Large intestine (tissue), 3 donors: ENCODE measurements at regions not wholly inside any gene's neighbourhood (a gene's known extent, or its start where the extent isn't known, plus 50 kb on each side); places are given as distances from the start of the nearest gene placed in this dataset.

ENCODE experiments used
- DNase-seq, 2 donors: peaks; one replicate each; pipeline versions ENCODE4 v3.0.0 to v3.0.0-alpha.2; 2013
- H3K27ac ChIP-seq: one replicate; pipeline ENCODE4 v1.5.1; 2013; ENCODE audit warnings: low read length
- H3K27me3 ChIP-seq: 2 replicates; pipeline ENCODE4 v1.6.1; 2013; ENCODE audit warnings: low read length; ENCODE audit not compliant: control insufficient read depth, insufficient read depth
- H3K36me3 ChIP-seq: 2 replicates; pipeline ENCODE4 v1.6.1; 2013; ENCODE audit warnings: low read length; ENCODE audit not compliant: control insufficient read depth, insufficient read depth
- H3K4me1 ChIP-seq: one replicate; pipeline ENCODE4 v1.6.1; 2013; ENCODE audit warnings: low read length; ENCODE audit not compliant: control insufficient read depth, insufficient read depth
- H3K4me3 ChIP-seq: one replicate; pipeline ENCODE4 v1.5.1; 2013; ENCODE audit warnings: low read length
- H3K9me3 ChIP-seq: one replicate; pipeline ENCODE4 v1.6.1; 2013; ENCODE audit warnings: mild to moderate bottlenecking, low read depth, low read length, moderate library complexity; ENCODE audit not compliant: control insufficient read depth
- WGBS: methylation state at CpG from one replicate; pipeline ENCODE4 v1.1.5; 2013; ENCODE audit warnings: low lambda C conversion rate; ENCODE audit not compliant: insufficient coverage; 5-methylcytosine and 5-hydroxymethylcytosine counted together

GRCh38 chr19:30712431-30713337 lies 340.5 kb downstream of the ZNF536 start:
- peaks cover 3% of the 10 kb centered on the region for H3K27me3 ChIP-seq
- no peak for DNase-seq
- no peaks in the 10 kb centered on the region for H3K36me3 ChIP-seq
- 62% methylated on average over 4 of the region's 7 CpGs for WGBS
- no peak overlapping the region for H3K4me3 ChIP-seq
- H3K4me1 ChIP-seq: no peaks in the 10 kb centered on the region
- no peaks in the 10 kb centered on the region for H3K9me3 ChIP-seq
- H3K27ac ChIP-seq: no peak overlapping the region

DNA sequence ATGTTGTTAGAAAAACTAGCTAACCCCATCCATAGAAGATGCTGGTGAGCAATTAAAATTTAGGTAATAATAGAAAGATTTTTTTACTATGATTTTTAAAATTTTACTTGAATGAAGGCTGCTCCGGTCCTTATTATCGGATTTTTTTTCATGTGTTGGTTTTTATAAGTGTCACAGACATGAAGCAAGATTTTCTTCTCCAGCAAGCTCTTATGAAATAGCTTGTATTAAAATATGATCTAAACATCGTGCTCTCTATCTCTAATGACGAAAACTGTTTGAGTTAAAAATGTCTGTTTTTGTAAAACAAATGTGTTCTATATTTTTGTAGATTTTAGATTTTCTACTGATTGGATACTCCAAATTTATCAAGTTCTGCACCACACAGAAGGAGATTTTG lies 339.6 kb downstream of the ZNF536 start:
- no peak overlapping the region for H3K4me3 ChIP-seq
- peaks cover 3% of the 10 kb centered on the region for H3K27me3 ChIP-seq
- no CpG with 5 or more reads among the region's 4 CpGs for WGBS

GRCh38 chr19:30711296-30711695 lies 339.1 kb downstream of the ZNF536 start:
- Histone ChIP-seq H3K27ac (no peak overlapping the region), H3K9me3 (no peaks in the 10 kb centered on the region), H3K4me1 (no peaks in the 10 kb centered on the region), H3K27me3 (peaks cover 3% of the 10 kb centered on the region), H3K4me3 (no peak overlapping the region), H3K36me3 (no peaks in the 10 kb centered on the region)
- no CpG with 5 or more reads among the region's 17 CpGs for WGBS
- DNase-seq: no peak

More for the DNA sequence above, 339.6 kb downstream of the ZNF536 start:
- no peaks in the 10 kb centered on the region for H3K4me1 ChIP-seq
- no peaks in the 10 kb centered on the region for H3K36me3 ChIP-seq
- no peak for DNase-seq
- no peak overlapping the region for H3K27ac ChIP-seq
- H3K9me3 ChIP-seq: no peaks in the 10 kb centered on the region

GRCh38 chr19:30710721-30711120 lies 338.5 kb downstream of the ZNF536 start:
- Histone ChIP-seq H3K36me3 (no peaks in the 10 kb centered on the region), H3K4me1 (no peaks in the 10 kb centered on the region), H3K27ac (no peak overlapping the region), H3K27me3 (peaks cover 3% of the 10 kb centered on the region), H3K9me3 (no peaks in the 10 kb centered on the region), H3K4me3 (no peak overlapping the region)
- WGBS: no CpG with 5 or more reads among the region's 12 CpGs
- DNase-seq: no peak

GRCh38 chr19:30708416-30709178 lies 336.4 kb downstream of the ZNF536 start:
- H3K36me3 ChIP-seq: no peaks in the 10 kb centered on the region
- 100% methylated on average over 2 of the region's 11 CpGs for WGBS
- no peak overlapping the region for H3K27ac ChIP-seq
- no peak for DNase-seq
- H3K4me1 ChIP-seq: no peaks in the 10 kb centered on the region
- no peaks in the 10 kb centered on the region for H3K9me3 ChIP-seq
- H3K27me3 ChIP-seq: peaks cover 3% of the 10 kb centered on the region
- no peak overlapping the region for H3K4me3 ChIP-seq

- Histone ChIP-seq H3K4me1 (no peaks in the 10 kb centered on the region), H3K27me3 (no peaks in the 10 kb centered on the region), H3K4me3 (no peak overlapping the region), H3K36me3 (no peaks in the 10 kb centered on the region), H3K27ac (no peak overlapping the region), H3K9me3 (no peaks in the 10 kb centered on the region)
- no peak for DNase-seq
- WGBS: no CpG with 5 or more reads among the region's 4 CpGs
These were observed 332.7 kb downstream of the ZNF536 start for GRCh38 chr19:30704771-30705330.

- Histone ChIP-seq H3K4me3 (no peak overlapping the region), H3K4me1 (no peaks in the 10 kb centered on the region), H3K27ac (no peak overlapping the region), H3K36me3 (no peaks in the 10 kb centered on the region), H3K9me3 (no peaks in the 10 kb centered on the region), H3K27me3 (no peaks in the 10 kb centered on the region)
- WGBS: no CpG with 5 or more reads among the region's 4 CpGs
- DNase-seq: no peak
These were observed 331.5 kb downstream of the ZNF536 start for GRCh38 chr19:30703645-30704044.

DNA sequence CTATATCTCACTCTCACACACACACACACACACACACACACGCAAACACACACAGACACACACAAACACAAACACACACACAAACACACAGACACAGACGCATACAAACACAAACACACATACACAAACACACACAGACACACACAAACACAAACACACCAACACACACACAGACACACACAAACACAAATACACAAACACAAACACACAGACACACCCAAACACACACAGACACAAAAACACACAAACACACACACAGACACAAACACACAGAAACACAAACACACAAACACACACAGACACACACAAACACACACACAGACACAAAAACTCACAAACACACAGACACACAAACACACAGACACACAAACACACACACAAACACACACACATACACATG lies 329.0 kb downstream of the ZNF536 start:
- no peak overlapping the region for H3K27ac ChIP-seq
- DNase-seq: no peak
- no peaks in the 10 kb centered on the region for H3K4me1 ChIP-seq
- no peaks in the 10 kb centered on the region for H3K27me3 ChIP-seq
- H3K4me3 ChIP-seq: no peak overlapping the region
- H3K36me3 ChIP-seq: no peaks in the 10 kb centered on the region
- WGBS: no CpG with 5 or more reads among the region's 2 CpGs
- no peaks in the 10 kb centered on the region for H3K9me3 ChIP-seq

DNA sequence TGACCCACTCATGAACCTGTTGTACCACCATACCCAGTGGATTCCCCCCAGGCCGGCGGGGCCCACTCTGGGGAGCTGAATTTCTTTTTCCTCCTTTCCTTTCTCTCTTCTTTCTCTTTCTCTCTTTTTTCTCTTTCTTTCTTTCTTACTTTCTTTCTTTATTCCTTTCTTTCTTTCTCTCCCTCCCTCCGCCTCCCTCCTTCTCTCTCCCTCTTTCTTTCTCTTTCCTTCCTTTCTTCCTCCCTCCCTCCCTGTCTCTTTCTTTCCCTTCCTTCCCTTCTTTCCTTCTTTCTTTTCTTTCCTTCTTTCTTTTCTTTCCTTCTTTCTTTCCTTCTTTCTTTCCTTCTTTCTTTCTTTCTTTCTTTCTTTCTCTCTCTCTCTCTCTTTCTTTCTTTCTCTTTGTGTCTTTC lies 327.7 kb downstream of the ZNF536 start:
- H3K4me3 ChIP-seq: no peak overlapping the region
- no peak for DNase-seq
- H3K4me1 ChIP-seq: no peaks in the 10 kb centered on the region
- H3K36me3 ChIP-seq: no peaks in the 10 kb centered on the region
- H3K27me3 ChIP-seq: no peaks in the 10 kb centered on the region
- H3K9me3 ChIP-seq: no peaks in the 10 kb centered on the region
- no peak overlapping the region for H3K27ac ChIP-seq
- WGBS: 91% methylated on average over 3 of the region's 3 CpGs

GRCh38 chr19:30696514-30696913 lies 324.3 kb downstream of the ZNF536 start:
- Histone ChIP-seq H3K4me3 (no peak overlapping the region), H3K27me3 (peaks cover 20% of the 10 kb centered on the region), H3K36me3 (no peaks in the 10 kb centered on the region), H3K4me1 (no peaks in the 10 kb centered on the region), H3K27ac (no peak overlapping the region), H3K9me3 (no peaks in the 10 kb centered on the region)
- DNase-seq: no peak
- WGBS: 40% methylated on average over 1 of the region's 6 CpGs
